HCT116 (cell line): ENCODE measurements at regions not wholly inside any gene's neighbourhood (a gene's known extent, or its start where the extent isn't known, plus 50 kb on each side); places are given as distances from the start of the nearest gene placed in this dataset.

ENCODE experiments used
- ATAC-seq: fragments of 200-7000 bp; cut with Tn5 transposase; 2 replicates; pipeline ENCODE4 v1.9.1; 2020; ENCODE audit warnings: mild to moderate bottlenecking, moderate library complexity
- BruUV-seq: library from RNA; stranded (reverse); fragments of 400-500 nt; replicated peaks from 2 replicates; lab custom pipeline; 2021; lab: Mats Ljungman, UMichigan
- CTCF ChIA-PET: fragments of 300-600 bp; sonication (Branson Sonifier 250); formaldehyde crosslinking; loops from one replicate; lab custom pipeline; 2021; ENCODE audit warnings: antibody characterized with exemption; lab: Charles Lee
- POLR2A ChIA-PET: fragments of 300-600, 350-600 bp; sonication (Branson Sonifier 250); formaldehyde crosslinking; loops from one replicate; lab custom pipeline; 2021; ENCODE audit warnings: antibody characterized with exemption; lab: Charles Lee
- RAD21 ChIA-PET, 2 experiments: fragments of 300-600 bp; sonication (Branson Sonifier 250); formaldehyde crosslinking; loops; one replicate each; lab custom pipeline; 2023; ENCODE audit warnings: low total read pairs in 2 of 2; ENCODE audit not compliant: uncharacterized antibody in 2 of 2, unreplicated experiment in 2 of 2, low non-redundant PET in 1 of 2; lab: Charles Lee
- DNase-seq: peaks from one replicate; pipeline ENCODE4 v3.0.0-alpha.2; 2010; ENCODE audit warnings: low read depth, low spot score
- H2AFZ ChIP-seq: fragments of 200-600 bp; shearing (Covaris generic), sonication (generic); 2 replicates; pipeline ENCODE4 v1.6.1; 2017; ENCODE audit warnings: low read depth, mixed run types, mixed read lengths, antibody characterized with exemption, low read length; ENCODE audit not compliant: poor library complexity, severe bottlenecking
- H3K27ac ChIP-seq: 2 replicates; pipeline ENCODE4 v1.5.1; 2012; ENCODE audit warnings: low read depth, low read length
- H3K27me3 ChIP-seq: fragments of 200-600 bp; sonication (generic); 2 replicates; pipeline ENCODE4 v1.6.1; 2016; ENCODE audit warnings: mixed run types, low read length, mixed read lengths; ENCODE audit not compliant: insufficient read depth
- H3K36me3 ChIP-seq, 2 experiments: fragments of 200-500 bp in 1 of 2; fragments of 200-600 bp in 1 of 2; sonication (Bioruptor generic) in 1 of 2; sonication (generic) in 1 of 2; 2 replicates each; pipeline versions ENCODE4 v1.5.1 to v1.6.1; 2014 to 2016; ENCODE audit warnings: low read length in 2 of 2, inconsistent platforms in 1 of 2, mixed read lengths in 1 of 2, mixed run types in 1 of 2; ENCODE audit not compliant: insufficient read depth in 2 of 2, control insufficient read depth in 1 of 2
- H3K4me1 ChIP-seq, 2 experiments: fragments of 200-600 bp in 1 of 2; sonication (generic) in 1 of 2; 2 replicates each; pipeline versions ENCODE4 v1.5.1 to v1.6.1; 2012 to 2017; ENCODE audit warnings: low read length in 2 of 2, inconsistent platforms in 1 of 2, mild to moderate bottlenecking in 1 of 2, mixed read lengths in 1 of 2, mixed run types in 1 of 2, moderate library complexity in 1 of 2; ENCODE audit not compliant: insufficient read depth in 2 of 2, control insufficient read depth in 1 of 2
- H3K4me2 ChIP-seq: fragments of 200-600 bp; sonication (generic); 2 replicates; pipeline ENCODE4 v1.6.1; 2017; ENCODE audit warnings: mixed run types, low read length, mixed read lengths
- H3K4me3 ChIP-seq, 2 experiments: fragments of 200-600 bp in 1 of 2; sonication (generic) in 1 of 2; replicated peaks in 1 of 2; 2 replicates each; pipeline ENCODE4 v1.5.1; 2011 to 2016; ENCODE audit warnings: low read length in 2 of 2, control low read depth in 1 of 2, low read depth in 1 of 2, mild to moderate bottlenecking in 1 of 2, mixed read lengths in 1 of 2, mixed run types in 1 of 2
- H3K79me2 ChIP-seq: fragments of 200-600 bp; sonication (generic); 2 replicates; pipeline ENCODE4 v1.6.1; 2017; ENCODE audit warnings: mild to moderate bottlenecking, mixed run types, low read length, moderate library complexity, mixed read lengths; ENCODE audit not compliant: insufficient read depth
- H3K9ac ChIP-seq: fragments of 200-600 bp; sonication (generic); 2 replicates; pipeline ENCODE4 v1.6.1; 2016; ENCODE audit warnings: low read length, mixed read lengths
- H3K9me2 ChIP-seq: fragments of 200-600 bp; sonication (generic), shearing (Covaris generic); 2 replicates; pipeline ENCODE4 v1.6.1; 2017; ENCODE audit warnings: mixed run types, mild to moderate bottlenecking, moderate library complexity; ENCODE audit not compliant: insufficient read depth
- H3K9me3 ChIP-seq, 2 experiments: fragments of 200-500 bp in 1 of 2; fragments of 200-600 bp in 1 of 2; sonication (Bioruptor generic) in 1 of 2; sonication (generic) in 1 of 2; 2 replicates each; pipeline ENCODE4 v1.6.1; 2014 to 2017; ENCODE audit warnings: low read length in 2 of 2, mixed read lengths in 2 of 2, inconsistent platforms in 1 of 2, low read depth in 1 of 2, mild to moderate bottlenecking in 1 of 2, mixed run types in 1 of 2, moderate library complexity in 1 of 2; ENCODE audit not compliant: control insufficient read depth in 1 of 2, insufficient read depth in 1 of 2
- H4K20me1 ChIP-seq: fragments of 200-600 bp; sonication (generic), shearing (Covaris generic); 2 replicates; pipeline ENCODE4 v1.6.1; 2017; ENCODE audit warnings: mixed run types, mild to moderate bottlenecking, moderate library complexity; ENCODE audit not compliant: insufficient read depth
- CBX3 ChIP-seq: IDR thresholded peaks from 2 replicates; pipeline ENCODE4 v1.6.1; 2012; ENCODE audit warnings: low read depth
- CEBPB ChIP-seq: IDR thresholded peaks from 2 replicates; pipeline ENCODE4 v1.6.1; 2012; ENCODE audit warnings: low read depth
- ELF1 ChIP-seq: IDR thresholded peaks from 2 replicates; pipeline ENCODE4 v1.6.1; 2012; ENCODE audit warnings: low read depth, borderline replicate concordance
- EZH2 ChIP-seq: fragments of 200-600 bp; sonication (generic); IDR thresholded peaks from 2 replicates; pipeline ENCODE4 v1.6.1; 2017; ENCODE audit warnings: antibody characterized with exemption, mixed run types
- JUND ChIP-seq: IDR thresholded peaks from 2 replicates; pipeline ENCODE4 v1.6.1; 2012
- RAD21 ChIP-seq: IDR thresholded peaks from 2 replicates; pipeline ENCODE4 v1.6.1; 2012; ENCODE audit warnings: low read depth, mild to moderate bottlenecking
- SP1 ChIP-seq: IDR thresholded peaks from 2 replicates; pipeline ENCODE4 v1.6.1; 2012; ENCODE audit warnings: low read depth
- YY1 ChIP-seq: IDR thresholded peaks from 2 replicates; pipeline ENCODE4 v1.6.1; 2011; ENCODE audit warnings: low read length, low read depth, moderate library complexity, mild to moderate bottlenecking; ENCODE audit not compliant: insufficient replicate concordance; ENCODE audit errors: extremely low read depth
- ZFX ChIP-seq: fragments of 450-650 bp; IDR thresholded peaks from 2 replicates; pipeline ENCODE4 v1.6.1; 2017
- ZNF274 ChIP-seq: fragments of 200-500 bp; sonication (Bioruptor generic); IDR thresholded peaks from 2 replicates; pipeline ENCODE4 v1.6.1; 2014; ENCODE audit warnings: mild to moderate bottlenecking, low read depth, low read length, inconsistent platforms
- intact Hi-C: fragments of 100-400 bp; cut with micrococcal nuclease; formaldehyde crosslinking; loops from 2 replicates; pipeline ENCODE4 v1.10.0; 2022
- TF ChIP-seq, protein P1 (sequence below), 3 experiments: fragments of 200-600 bp in 1 of 3; sonication (generic) in 1 of 3; IDR thresholded peaks in 2 of 3; conservative IDR thresholded peaks in 1 of 3; 2 replicates each; pipeline ENCODE4 v1.5.1; 2012 to 2017; ENCODE audit warnings: low read depth in 2 of 3, low read length in 2 of 3, antibody characterized with exemption in 1 of 3, borderline replicate concordance in 1 of 3, control low read depth in 1 of 3, mild to moderate bottlenecking in 1 of 3, mixed read lengths in 1 of 3, mixed run types in 1 of 3, moderate library complexity in 1 of 3; ENCODE audit not compliant: insufficient read depth in 1 of 3

DNA sequence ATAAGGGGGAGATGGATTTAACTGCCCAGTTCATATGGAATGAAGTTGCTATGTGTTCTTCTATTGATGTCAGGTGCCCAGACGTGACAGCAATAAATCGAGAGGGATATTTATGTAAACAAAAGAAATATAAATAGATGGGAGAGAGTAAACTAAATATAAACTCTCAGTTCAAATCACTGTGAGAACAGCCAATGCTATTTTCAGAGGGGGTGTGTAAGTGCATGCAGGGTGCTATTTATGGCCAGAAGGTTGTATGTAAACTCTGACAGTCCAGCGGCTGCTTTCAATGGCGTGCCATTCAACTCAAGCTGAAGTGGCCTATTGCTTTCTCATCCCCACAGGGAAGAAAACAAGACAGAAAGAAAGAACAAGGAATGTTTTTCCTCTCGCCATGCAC, 127.2 kb downstream of the KCNA5 start:
- no peak overlapping the region for H3K4me2 ChIP-seq
- peaks cover 15 to 48% of the 10 kb centered on the region in 2 experiments for H3K4me1 ChIP-seq
- no peak for DNase-seq
- H3K36me3 ChIP-seq: peaks cover 0 to 2% of the 10 kb centered on the region in 2 experiments; a peak in 1 of 4 replicates
- no peaks in the 10 kb centered on the region for H3K9me2 ChIP-seq
- ChIA-PET CTCF (interaction anchor here (0.7 to 0.8 kb wide), 2 partner anchors 257 to 272 kb away, joined by 3 read pairs; no protein-coding TSS in a partner anchor), POLR2A (no interaction called here), RAD21 (no interaction called here)
- no peaks in the 10 kb centered on the region for H4K20me1 ChIP-seq
- BruUV-seq: no TSS peak
- TF ChIP-seq CBX3 (no peak), ZFX (no peak), ELF1 (no peak), EZH2 (no peak), CEBPB (no peak), SP1 (no peak), YY1 (no peak), RAD21 (no peak), ZNF274 (no peak), JUND (no peak)
- TF ChIP-seq, protein P1, sequence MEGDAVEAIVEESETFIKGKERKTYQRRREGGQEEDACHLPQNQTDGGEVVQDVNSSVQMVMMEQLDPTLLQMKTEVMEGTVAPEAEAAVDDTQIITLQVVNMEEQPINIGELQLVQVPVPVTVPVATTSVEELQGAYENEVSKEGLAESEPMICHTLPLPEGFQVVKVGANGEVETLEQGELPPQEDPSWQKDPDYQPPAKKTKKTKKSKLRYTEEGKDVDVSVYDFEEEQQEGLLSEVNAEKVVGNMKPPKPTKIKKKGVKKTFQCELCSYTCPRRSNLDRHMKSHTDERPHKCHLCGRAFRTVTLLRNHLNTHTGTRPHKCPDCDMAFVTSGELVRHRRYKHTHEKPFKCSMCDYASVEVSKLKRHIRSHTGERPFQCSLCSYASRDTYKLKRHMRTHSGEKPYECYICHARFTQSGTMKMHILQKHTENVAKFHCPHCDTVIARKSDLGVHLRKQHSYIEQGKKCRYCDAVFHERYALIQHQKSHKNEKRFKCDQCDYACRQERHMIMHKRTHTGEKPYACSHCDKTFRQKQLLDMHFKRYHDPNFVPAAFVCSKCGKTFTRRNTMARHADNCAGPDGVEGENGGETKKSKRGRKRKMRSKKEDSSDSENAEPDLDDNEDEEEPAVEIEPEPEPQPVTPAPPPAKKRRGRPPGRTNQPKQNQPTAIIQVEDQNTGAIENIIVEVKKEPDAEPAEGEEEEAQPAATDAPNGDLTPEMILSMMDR (IDR thresholded peaks at IDR 0.05 in 2 of 3, conservative IDR thresholded peaks at IDR 0.05 in 1 of 3; ENCODE audit: borderline replicate concordance in 1 of 3, insufficient read depth in 1 of 3, low read depth in 2 of 3, low read length in 2 of 3): no peak
- intact Hi-C loops: loop anchor here (1.0 to 10.0 kb wide), 4 partner anchors 271 to 934 kb away; no protein-coding TSS in a partner anchor
- H3K27ac ChIP-seq: no peak overlapping the region
- H3K9ac ChIP-seq: no peak overlapping the region
- H3K79me2 ChIP-seq: no peaks in the 10 kb centered on the region
- ATAC-seq: no peak
- H3K27me3 ChIP-seq: no peaks in the 10 kb centered on the region
- no peaks in the 10 kb centered on the region for H3K9me3 ChIP-seq
- no peak overlapping the region for H2AFZ ChIP-seq
- no peak overlapping the region for H3K4me3 ChIP-seq
